ENCODE measurements at regions not wholly inside any gene's neighbourhood (a gene's known extent, or its start where the extent isn't known, plus 50 kb on each side); places are given as distances from the start of the nearest gene placed in this dataset.

DNA sequence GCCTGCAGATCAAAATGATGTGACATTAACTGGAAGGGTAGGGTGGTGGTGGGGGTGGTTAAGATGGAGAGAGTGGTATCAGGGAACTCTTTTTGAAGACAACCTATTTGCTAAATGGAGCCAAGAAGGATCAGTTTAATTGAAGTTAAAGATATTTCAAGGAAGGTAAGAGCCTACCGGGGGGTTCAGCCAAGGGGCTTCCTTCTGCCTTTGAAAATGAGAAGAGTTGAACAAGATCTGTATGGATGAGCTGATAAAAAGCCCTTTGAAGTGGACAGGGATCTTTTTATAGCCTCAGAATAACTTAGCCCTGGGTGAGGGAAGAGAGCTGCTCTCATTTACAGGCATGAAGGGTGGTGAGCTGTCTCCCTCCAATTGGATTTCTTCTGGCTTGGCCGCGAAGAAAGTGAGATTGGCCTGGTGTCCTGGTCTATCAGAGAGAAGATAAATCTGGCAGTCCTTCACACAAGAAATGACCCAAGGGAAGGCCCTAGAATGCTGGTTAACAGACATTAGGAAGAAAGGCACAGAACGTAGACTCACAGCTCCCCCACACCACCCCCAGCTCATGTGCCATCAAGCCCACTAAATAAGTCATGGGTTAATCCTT lies 439.8 kb downstream of the TNS1 start:
- POLR2A ChIA-PET: interaction anchor here (0.6 kb wide), 1 partner anchor 324 kb away, joined by 15 read pairs; no protein-coding TSS in a partner anchor
- ATAC-seq: no peak
- Histone ChIP-seq H3K27ac (ENCODE audit: low read length) (no peak overlapping the region), H3K4me1 (ENCODE audit: control insufficient read depth, insufficient read depth, low read length) (no peaks in the 10 kb centered on the region), H3K36me3 (ENCODE audit: control insufficient read depth, insufficient read depth, low read length) (no peaks in the 10 kb centered on the region), H3K27me3 (ENCODE audit: control insufficient read depth, insufficient read depth, low read length) (no peaks in the 10 kb centered on the region), H3K4me3 (ENCODE audit: low read depth in 2 of 2, low read length in 2 of 2) (no peak overlapping the region), H3K9me3 (ENCODE audit: control insufficient read depth, insufficient read depth, low read depth, low read length) (no peaks in the 10 kb centered on the region)
- DNase-seq (ENCODE audit: low read depth, low spot score): no peak
- CTCF ChIA-PET: no interaction called here
- intact Hi-C loops (cut with micrococcal nuclease; ENCODE audit: unreplicated experiment) (no loop called here), in situ Hi-C loops (cut with HindIII; ENCODE audit: low pct_unique_long_range_greater_than_20kb, low sequenced_read_pairs) (no loop called here)
- no peak for TF ChIP-seq POLR2AphosphoS5 (IDR thresholded peaks at IDR 0.05; ENCODE audit: low read depth, low read length)
- TF ChIP-seq, protein P1, sequence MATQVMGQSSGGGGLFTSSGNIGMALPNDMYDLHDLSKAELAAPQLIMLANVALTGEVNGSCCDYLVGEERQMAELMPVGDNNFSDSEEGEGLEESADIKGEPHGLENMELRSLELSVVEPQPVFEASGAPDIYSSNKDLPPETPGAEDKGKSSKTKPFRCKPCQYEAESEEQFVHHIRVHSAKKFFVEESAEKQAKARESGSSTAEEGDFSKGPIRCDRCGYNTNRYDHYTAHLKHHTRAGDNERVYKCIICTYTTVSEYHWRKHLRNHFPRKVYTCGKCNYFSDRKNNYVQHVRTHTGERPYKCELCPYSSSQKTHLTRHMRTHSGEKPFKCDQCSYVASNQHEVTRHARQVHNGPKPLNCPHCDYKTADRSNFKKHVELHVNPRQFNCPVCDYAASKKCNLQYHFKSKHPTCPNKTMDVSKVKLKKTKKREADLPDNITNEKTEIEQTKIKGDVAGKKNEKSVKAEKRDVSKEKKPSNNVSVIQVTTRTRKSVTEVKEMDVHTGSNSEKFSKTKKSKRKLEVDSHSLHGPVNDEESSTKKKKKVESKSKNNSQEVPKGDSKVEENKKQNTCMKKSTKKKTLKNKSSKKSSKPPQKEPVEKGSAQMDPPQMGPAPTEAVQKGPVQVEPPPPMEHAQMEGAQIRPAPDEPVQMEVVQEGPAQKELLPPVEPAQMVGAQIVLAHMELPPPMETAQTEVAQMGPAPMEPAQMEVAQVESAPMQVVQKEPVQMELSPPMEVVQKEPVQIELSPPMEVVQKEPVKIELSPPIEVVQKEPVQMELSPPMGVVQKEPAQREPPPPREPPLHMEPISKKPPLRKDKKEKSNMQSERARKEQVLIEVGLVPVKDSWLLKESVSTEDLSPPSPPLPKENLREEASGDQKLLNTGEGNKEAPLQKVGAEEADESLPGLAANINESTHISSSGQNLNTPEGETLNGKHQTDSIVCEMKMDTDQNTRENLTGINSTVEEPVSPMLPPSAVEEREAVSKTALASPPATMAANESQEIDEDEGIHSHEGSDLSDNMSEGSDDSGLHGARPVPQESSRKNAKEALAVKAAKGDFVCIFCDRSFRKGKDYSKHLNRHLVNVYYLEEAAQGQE (IDR thresholded peaks at IDR 0.05; ENCODE audit: insufficient read depth in 1 of 2, low read depth in 2 of 2, low read length in 1 of 2): no peak
- no peak for TF ChIP-seq TCF7L2 (IDR thresholded peaks at IDR 0.05; ENCODE audit: low read depth, low read length)
- TF ChIP-seq, protein P2, sequence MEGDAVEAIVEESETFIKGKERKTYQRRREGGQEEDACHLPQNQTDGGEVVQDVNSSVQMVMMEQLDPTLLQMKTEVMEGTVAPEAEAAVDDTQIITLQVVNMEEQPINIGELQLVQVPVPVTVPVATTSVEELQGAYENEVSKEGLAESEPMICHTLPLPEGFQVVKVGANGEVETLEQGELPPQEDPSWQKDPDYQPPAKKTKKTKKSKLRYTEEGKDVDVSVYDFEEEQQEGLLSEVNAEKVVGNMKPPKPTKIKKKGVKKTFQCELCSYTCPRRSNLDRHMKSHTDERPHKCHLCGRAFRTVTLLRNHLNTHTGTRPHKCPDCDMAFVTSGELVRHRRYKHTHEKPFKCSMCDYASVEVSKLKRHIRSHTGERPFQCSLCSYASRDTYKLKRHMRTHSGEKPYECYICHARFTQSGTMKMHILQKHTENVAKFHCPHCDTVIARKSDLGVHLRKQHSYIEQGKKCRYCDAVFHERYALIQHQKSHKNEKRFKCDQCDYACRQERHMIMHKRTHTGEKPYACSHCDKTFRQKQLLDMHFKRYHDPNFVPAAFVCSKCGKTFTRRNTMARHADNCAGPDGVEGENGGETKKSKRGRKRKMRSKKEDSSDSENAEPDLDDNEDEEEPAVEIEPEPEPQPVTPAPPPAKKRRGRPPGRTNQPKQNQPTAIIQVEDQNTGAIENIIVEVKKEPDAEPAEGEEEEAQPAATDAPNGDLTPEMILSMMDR (IDR thresholded peaks at IDR 0.05): no peak
- BruUV-seq (replicated peaks): no TSS peak

DNA sequence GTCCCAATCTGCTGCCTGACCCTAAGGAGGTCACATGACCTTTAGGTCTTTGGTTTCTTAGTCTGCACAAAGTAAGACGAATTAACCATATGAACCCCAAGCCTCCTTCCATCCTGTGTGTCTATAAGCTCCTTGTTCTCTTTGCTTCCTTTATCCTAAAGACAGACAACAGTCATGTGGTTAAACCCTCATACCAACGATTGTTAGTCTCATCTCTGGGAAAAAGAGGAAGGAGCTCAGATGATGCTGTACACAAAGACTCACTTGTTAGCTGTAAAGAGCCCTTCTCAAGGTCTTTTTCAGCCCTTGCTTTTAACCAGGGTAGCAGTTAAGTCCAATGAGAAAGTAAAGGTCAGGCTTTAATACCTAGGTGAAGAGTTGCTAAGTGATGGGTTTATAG lies 443.7 kb downstream of the TNS1 start:
- ATAC-seq: no peak
- no TSS peak for BruUV-seq (replicated peaks)

DNA sequence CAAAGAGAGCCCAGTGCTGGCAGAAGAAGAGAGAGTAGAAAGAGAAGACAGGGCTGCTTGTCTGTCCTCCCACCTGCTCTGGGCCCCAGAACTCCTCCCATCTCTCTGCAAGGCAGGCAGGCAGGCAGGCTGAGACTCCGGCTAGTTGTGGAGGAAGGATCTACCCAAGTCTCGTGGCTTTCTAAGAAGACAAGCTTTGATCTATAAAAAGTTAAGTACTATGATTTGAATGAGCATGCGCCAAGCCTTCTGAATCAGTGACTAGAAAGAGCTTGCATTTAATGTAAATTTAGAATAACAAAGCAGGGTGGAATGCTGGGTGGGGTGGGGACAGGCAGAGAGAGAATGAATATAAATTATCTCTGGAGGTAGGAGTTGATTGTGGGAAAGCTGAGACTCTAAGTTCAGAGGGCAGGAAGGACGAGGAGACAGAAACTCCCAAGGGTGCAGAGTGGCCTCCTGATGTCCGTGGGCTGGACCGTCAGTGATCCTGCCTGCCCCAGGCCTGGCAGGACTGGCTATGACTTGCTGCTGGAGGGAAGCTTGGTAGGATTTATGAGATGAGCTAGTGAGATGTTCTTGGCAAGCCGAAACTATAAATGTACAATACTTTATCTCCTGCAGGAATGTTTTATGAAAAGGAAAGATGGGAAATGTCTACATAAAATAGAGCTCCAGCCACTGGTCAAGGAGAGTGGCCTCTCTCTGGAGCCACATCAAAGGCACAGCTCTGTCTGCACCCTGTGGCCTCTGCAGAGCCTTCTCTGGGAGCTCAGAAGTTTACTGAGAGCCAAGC lies 447.5 kb downstream of the TNS1 start:
- DNase-seq (ENCODE audit: low read depth, low spot score) (no peak), ATAC-seq (no peak)
- Histone ChIP-seq H3K9me3 (ENCODE audit: control insufficient read depth, insufficient read depth, low read depth, low read length) (no peaks in the 10 kb centered on the region), H3K27ac (ENCODE audit: low read length) (no peak overlapping the region), H3K36me3 (ENCODE audit: control insufficient read depth, insufficient read depth, low read length) (no peaks in the 10 kb centered on the region), H3K4me3 (ENCODE audit: low read depth in 2 of 2, low read length in 2 of 2) (no peak overlapping the region), H3K27me3 (ENCODE audit: control insufficient read depth, insufficient read depth, low read length) (no peaks in the 10 kb centered on the region), H3K4me1 (ENCODE audit: control insufficient read depth, insufficient read depth, low read length) (no peaks in the 10 kb centered on the region)
- ChIA-PET POLR2A (no interaction called here), CTCF (no interaction called here)
- BruUV-seq (replicated peaks): no TSS peak
- TF ChIP-seq, protein P2 (IDR thresholded peaks at IDR 0.05): no peak
- in situ Hi-C loops (cut with HindIII; ENCODE audit: low pct_unique_long_range_greater_than_20kb, low sequenced_read_pairs): no loop called here
- intact Hi-C loops (cut with micrococcal nuclease; ENCODE audit: unreplicated experiment): no loop called here

More for the DNA sequence above, 443.7 kb downstream of the TNS1 start:
- no peaks in the 10 kb centered on the region for H3K36me3 ChIP-seq (ENCODE audit: control insufficient read depth, insufficient read depth, low read length)
- H3K4me3 ChIP-seq (ENCODE audit: low read depth in 2 of 2, low read length in 2 of 2): no peak overlapping the region
- no peaks in the 10 kb centered on the region for H3K9me3 ChIP-seq (ENCODE audit: control insufficient read depth, insufficient read depth, low read depth, low read length)
- H3K27me3 ChIP-seq (ENCODE audit: control insufficient read depth, insufficient read depth, low read length): no peaks in the 10 kb centered on the region
- intact Hi-C loops (cut with micrococcal nuclease; ENCODE audit: unreplicated experiment) (no loop called here), in situ Hi-C loops (cut with HindIII; ENCODE audit: low pct_unique_long_range_greater_than_20kb, low sequenced_read_pairs) (no loop called here)
- ChIA-PET CTCF (no interaction called here), POLR2A (no interaction called here)
- TF ChIP-seq POLR2AphosphoS5 (IDR thresholded peaks at IDR 0.05; ENCODE audit: low read depth, low read length): no peak
- H3K27ac ChIP-seq (ENCODE audit: low read length): no peak overlapping the region
- no peak for DNase-seq (ENCODE audit: low read depth, low spot score)
- H3K4me1 ChIP-seq (ENCODE audit: control insufficient read depth, insufficient read depth, low read length): no peaks in the 10 kb centered on the region

All from Panc1 (cell line).